ENCODE measurements at regions not wholly inside any gene's neighbourhood (a gene's known extent, or its start where the extent isn't known, plus 50 kb on each side); places are given as distances from the start of the nearest gene placed in this dataset.

DNA sequence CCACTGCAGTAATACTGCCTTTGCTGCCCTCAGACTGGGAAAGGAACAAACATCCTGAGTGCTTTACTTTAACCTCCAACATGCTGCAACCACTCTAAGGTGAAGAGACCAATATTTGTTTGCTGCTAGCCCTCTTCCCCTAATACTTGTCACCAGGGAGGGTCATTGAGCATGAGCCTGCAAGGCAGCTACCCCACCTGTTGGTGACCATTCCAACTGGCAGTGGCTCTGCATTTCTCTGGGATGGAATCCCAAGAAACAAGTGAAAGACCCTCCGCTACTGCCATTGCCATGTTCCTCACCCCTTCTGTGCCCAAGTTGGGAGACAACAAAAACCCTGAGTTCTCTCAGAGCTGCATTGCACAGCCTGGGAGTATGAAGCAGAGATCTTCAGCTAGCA, 462.7 kb downstream of the ZBBX start:
- in situ Hi-C loops (cut with MboI) = no loop called here
- WGBS, 2 experiments (ENCODE audit: low coverage in 1 of 2, low lambda C conversion rate in 2 of 2, missing lambda C conversion rate in 2 of 2) = 23 to 29% methylated on average over 1 of the region's 1 CpG

DNA sequence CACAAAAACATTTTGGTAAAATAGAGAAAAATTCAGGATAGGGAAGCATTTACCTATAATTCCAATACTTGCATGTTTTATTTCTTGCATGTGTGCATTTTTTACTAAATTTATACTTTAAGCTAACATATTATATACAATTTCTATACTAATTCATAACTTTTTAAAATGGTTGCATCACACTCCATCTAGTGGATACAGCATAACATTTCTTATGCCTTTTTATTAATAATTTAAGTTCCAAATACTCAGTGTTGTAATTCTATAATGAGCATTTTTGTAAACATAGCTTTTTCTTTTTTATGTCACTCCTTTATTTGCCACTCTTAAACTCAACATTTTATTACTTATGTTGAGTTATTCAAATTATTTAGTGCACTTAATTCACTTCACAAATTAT, 477.7 kb downstream of the ZBBX start:
- no peaks in the 10 kb centered on the region for H3K9me3 ChIP-seq (ENCODE audit: low read depth)
- H3F3A ChIP-seq (ENCODE audit: insufficient read depth) = no peaks in the 10 kb centered on the region
- TF ChIP-seq EZH2phosphoT487 (IDR thresholded peaks at IDR 0.05; ENCODE audit: insufficient read depth, low read depth) = no peak
- no peak for TF ChIP-seq EZH2 (IDR thresholded peaks at IDR 0.05; ENCODE audit: insufficient read depth, poor library complexity, severe bottlenecking)
- no peak overlapping the region for H3K4me3 ChIP-seq
- no peak overlapping the region for H2AFZ ChIP-seq
- H3K36me3 ChIP-seq (ENCODE audit: low read depth) = no peaks in the 10 kb centered on the region
- no peaks in the 10 kb centered on the region for H3K4me1 ChIP-seq (ENCODE audit: insufficient read depth)
- in situ Hi-C loops (cut with MboI) = no loop called here
- no peaks in the 10 kb centered on the region for H3K9me2 ChIP-seq (ENCODE audit: insufficient read depth)
- no peak overlapping the region for H3K9ac ChIP-seq
- no peaks in the 10 kb centered on the region for H3K79me2 ChIP-seq (ENCODE audit: insufficient read depth)
- H3K27ac ChIP-seq = no peak overlapping the region
- H3K4me2 ChIP-seq (ENCODE audit: unreplicated experiment) = no peak overlapping the region
- no peaks in the 10 kb centered on the region for H4K20me1 ChIP-seq (ENCODE audit: insufficient read depth)
- H3K27me3 ChIP-seq (replicated peaks; ENCODE audit: insufficient read depth) = no peaks in the 10 kb centered on the region
- no peak for DNase-seq

More for the DNA sequence above, 462.7 kb downstream of the ZBBX start:
- Histone ChIP-seq H3K36me3 (ENCODE audit: low read depth) (no peaks in the 10 kb centered on the region), H2AFZ (no peak overlapping the region), H3K4me2 (ENCODE audit: unreplicated experiment) (no peak overlapping the region), H3K9ac (no peak overlapping the region), H3K9me2 (ENCODE audit: insufficient read depth) (no peaks in the 10 kb centered on the region), H3K27me3 (replicated peaks; ENCODE audit: insufficient read depth) (no peaks in the 10 kb centered on the region), H3K27ac (no peak overlapping the region), H3K4me3 (no peak overlapping the region), H3K79me2 (ENCODE audit: insufficient read depth) (no peaks in the 10 kb centered on the region), H3K4me1 (ENCODE audit: insufficient read depth) (no peaks in the 10 kb centered on the region), H4K20me1 (ENCODE audit: insufficient read depth) (no peaks in the 10 kb centered on the region), H3F3A (ENCODE audit: insufficient read depth) (no peaks in the 10 kb centered on the region), H3K9me3 (ENCODE audit: low read depth) (peaks cover 5% of the 10 kb centered on the region)
- DNase-seq = no peak
- TF ChIP-seq EZH2 (IDR thresholded peaks at IDR 0.05; ENCODE audit: insufficient read depth, poor library complexity, severe bottlenecking) (no peak), EZH2phosphoT487 (IDR thresholded peaks at IDR 0.05; ENCODE audit: insufficient read depth, low read depth) (no peak)

DNA sequence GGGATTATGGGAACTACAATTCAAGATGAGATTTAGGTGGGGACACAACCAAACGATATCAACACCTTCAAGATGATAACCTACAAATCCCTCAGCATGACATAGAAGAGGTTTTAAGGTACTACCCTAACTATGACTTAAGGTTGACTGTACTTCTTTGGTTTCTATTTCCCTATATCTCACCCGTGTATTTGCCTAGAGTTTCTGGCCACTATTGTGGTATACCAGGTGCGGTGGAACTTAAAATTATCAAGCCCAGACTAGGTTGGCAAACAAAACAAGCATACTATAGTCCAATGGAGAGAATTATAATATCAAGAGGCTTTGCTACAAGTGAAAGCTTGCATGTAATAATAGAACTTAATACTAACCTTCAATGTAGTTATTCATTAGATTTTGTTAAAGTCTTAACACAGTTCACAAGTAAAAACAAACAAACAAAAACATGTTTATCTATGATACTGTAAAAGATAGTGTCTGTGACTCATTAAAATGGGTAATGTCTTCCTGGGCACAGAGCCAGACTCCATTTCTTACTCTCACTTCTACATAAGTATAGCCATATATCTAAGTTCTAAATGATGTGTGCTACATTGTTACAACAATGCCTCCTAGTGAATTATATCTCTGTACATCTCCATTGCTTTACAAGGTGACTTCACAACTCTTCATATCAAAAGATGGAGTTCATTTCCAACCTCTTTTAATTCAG, 479.1 kb downstream of the ZBBX start:
- Histone ChIP-seq H3K9me3 (ENCODE audit: low read depth) (no peaks in the 10 kb centered on the region), H3K27ac (no peak overlapping the region)

DNA sequence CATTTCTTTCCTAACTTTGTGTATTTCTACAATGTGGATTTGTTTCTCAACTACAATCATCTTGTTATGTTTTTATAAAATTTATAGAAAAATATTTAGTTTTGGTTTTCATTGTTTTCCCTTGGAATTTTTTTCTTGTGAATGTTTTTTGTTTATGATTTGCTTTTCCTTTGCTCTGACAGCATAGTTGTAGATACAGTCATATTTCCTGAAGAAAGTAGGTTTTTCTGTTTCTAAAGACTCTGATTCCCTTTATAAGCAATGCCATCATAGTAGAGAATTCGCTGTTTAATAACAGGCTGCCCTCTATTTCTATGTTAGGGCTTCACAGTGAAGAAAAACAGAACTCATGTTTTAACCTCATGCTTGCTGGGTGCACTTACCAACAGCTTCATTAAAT, 482.3 kb downstream of the ZBBX start:
- Histone ChIP-seq H3K9ac (no peak overlapping the region), H3K79me2 (ENCODE audit: insufficient read depth) (no peaks in the 10 kb centered on the region), H2AFZ (no peak overlapping the region), H3F3A (ENCODE audit: insufficient read depth) (no peaks in the 10 kb centered on the region), H4K20me1 (ENCODE audit: insufficient read depth) (no peaks in the 10 kb centered on the region), H3K27ac (no peak overlapping the region), H3K36me3 (ENCODE audit: low read depth) (no peaks in the 10 kb centered on the region), H3K4me3 (no peak overlapping the region), H3K27me3 (replicated peaks; ENCODE audit: insufficient read depth) (no peaks in the 10 kb centered on the region), H3K4me2 (ENCODE audit: unreplicated experiment) (no peak overlapping the region), H3K9me2 (ENCODE audit: insufficient read depth) (no peaks in the 10 kb centered on the region), H3K9me3 (ENCODE audit: low read depth) (no peaks in the 10 kb centered on the region), H3K4me1 (ENCODE audit: insufficient read depth) (no peaks in the 10 kb centered on the region)
- in situ Hi-C loops (cut with MboI) = no loop called here
- no peak for DNase-seq
- 6 to 7% methylated on average over 1 of the region's 1 CpG for WGBS, 2 experiments (ENCODE audit: low coverage in 1 of 2, low lambda C conversion rate in 2 of 2, missing lambda C conversion rate in 2 of 2)
- TF ChIP-seq EZH2phosphoT487 (IDR thresholded peaks at IDR 0.05; ENCODE audit: insufficient read depth, low read depth) (no peak), EZH2 (IDR thresholded peaks at IDR 0.05; ENCODE audit: insufficient read depth, poor library complexity, severe bottlenecking) (no peak)

More for the DNA sequence above, 479.1 kb downstream of the ZBBX start:
- H3K27me3 ChIP-seq (replicated peaks; ENCODE audit: insufficient read depth) = no peaks in the 10 kb centered on the region
- H3K4me1 ChIP-seq (ENCODE audit: insufficient read depth) = no peaks in the 10 kb centered on the region
- H3K9me2 ChIP-seq (ENCODE audit: insufficient read depth) = no peaks in the 10 kb centered on the region
- no peaks in the 10 kb centered on the region for H3K79me2 ChIP-seq (ENCODE audit: insufficient read depth)
- H4K20me1 ChIP-seq (ENCODE audit: insufficient read depth) = no peaks in the 10 kb centered on the region
- no peak for DNase-seq
- no peak for TF ChIP-seq EZH2phosphoT487 (IDR thresholded peaks at IDR 0.05; ENCODE audit: insufficient read depth, low read depth)
- no peak for TF ChIP-seq EZH2 (IDR thresholded peaks at IDR 0.05; ENCODE audit: insufficient read depth, poor library complexity, severe bottlenecking)
- no peak overlapping the region for H2AFZ ChIP-seq
- no peak overlapping the region for H3K9ac ChIP-seq
- H3K4me3 ChIP-seq = no peak overlapping the region
- 25 to 27% methylated on average over 3 of the region's 3 CpGs for WGBS, 2 experiments (ENCODE audit: low coverage in 1 of 2, low lambda C conversion rate in 2 of 2, missing lambda C conversion rate in 2 of 2)
- no peak overlapping the region for H3K4me2 ChIP-seq (ENCODE audit: unreplicated experiment)
- H3F3A ChIP-seq (ENCODE audit: insufficient read depth) = no peaks in the 10 kb centered on the region
- H3K36me3 ChIP-seq (ENCODE audit: low read depth) = no peaks in the 10 kb centered on the region
- in situ Hi-C loops (cut with MboI) = no loop called here

- no peak overlapping the region for H3K27ac ChIP-seq
- no peaks in the 10 kb centered on the region for H3F3A ChIP-seq (ENCODE audit: insufficient read depth)
- no peaks in the 10 kb centered on the region for H3K27me3 ChIP-seq (replicated peaks; ENCODE audit: insufficient read depth)
- no peak overlapping the region for H2AFZ ChIP-seq
- H3K9me2 ChIP-seq (ENCODE audit: insufficient read depth) = no peaks in the 10 kb centered on the region
- H3K4me2 ChIP-seq (ENCODE audit: unreplicated experiment) = no peak overlapping the region
- 17 to 20% methylated on average over 2 of the region's 2 CpGs for WGBS, 2 experiments (ENCODE audit: low coverage in 1 of 2, low lambda C conversion rate in 2 of 2, missing lambda C conversion rate in 2 of 2)
- H3K4me3 ChIP-seq = no peak overlapping the region
- H3K79me2 ChIP-seq (ENCODE audit: insufficient read depth) = no peaks in the 10 kb centered on the region
- no peak for DNase-seq
- H4K20me1 ChIP-seq (ENCODE audit: insufficient read depth) = no peaks in the 10 kb centered on the region
- no peaks in the 10 kb centered on the region for H3K9me3 ChIP-seq (ENCODE audit: low read depth)
- no peaks in the 10 kb centered on the region for H3K36me3 ChIP-seq (ENCODE audit: low read depth)
- no peak for TF ChIP-seq EZH2 (IDR thresholded peaks at IDR 0.05; ENCODE audit: insufficient read depth, poor library complexity, severe bottlenecking)
- no peak for TF ChIP-seq EZH2phosphoT487 (IDR thresholded peaks at IDR 0.05; ENCODE audit: insufficient read depth, low read depth)
- in situ Hi-C loops (cut with MboI) = no loop called here
- no peaks in the 10 kb centered on the region for H3K4me1 ChIP-seq (ENCODE audit: insufficient read depth)
- no peak overlapping the region for H3K9ac ChIP-seq
Measured at GRCh38 chr3:166889241-166889640, 490.9 kb downstream of the ZBBX start.
